T-helper 2 cell treated with Interferon-gamma antibody and Interleukin-4, amounts not matched to agents 100 ng/mL and 5 ng/mL, for 36 hours (primary cell): ENCODE measurements at regions not wholly inside any gene's neighbourhood (a gene's known extent, or its start where the extent isn't known, plus 50 kb on each side); places are given as distances from the start of the nearest gene placed in this dataset.

Experiments used
- intact Hi-C: fragments of 100-400 bp; cut with micrococcal nuclease; formaldehyde crosslinking; loops from one replicate; pipeline ENCODE4 v1.15.1; 2023

DNA sequence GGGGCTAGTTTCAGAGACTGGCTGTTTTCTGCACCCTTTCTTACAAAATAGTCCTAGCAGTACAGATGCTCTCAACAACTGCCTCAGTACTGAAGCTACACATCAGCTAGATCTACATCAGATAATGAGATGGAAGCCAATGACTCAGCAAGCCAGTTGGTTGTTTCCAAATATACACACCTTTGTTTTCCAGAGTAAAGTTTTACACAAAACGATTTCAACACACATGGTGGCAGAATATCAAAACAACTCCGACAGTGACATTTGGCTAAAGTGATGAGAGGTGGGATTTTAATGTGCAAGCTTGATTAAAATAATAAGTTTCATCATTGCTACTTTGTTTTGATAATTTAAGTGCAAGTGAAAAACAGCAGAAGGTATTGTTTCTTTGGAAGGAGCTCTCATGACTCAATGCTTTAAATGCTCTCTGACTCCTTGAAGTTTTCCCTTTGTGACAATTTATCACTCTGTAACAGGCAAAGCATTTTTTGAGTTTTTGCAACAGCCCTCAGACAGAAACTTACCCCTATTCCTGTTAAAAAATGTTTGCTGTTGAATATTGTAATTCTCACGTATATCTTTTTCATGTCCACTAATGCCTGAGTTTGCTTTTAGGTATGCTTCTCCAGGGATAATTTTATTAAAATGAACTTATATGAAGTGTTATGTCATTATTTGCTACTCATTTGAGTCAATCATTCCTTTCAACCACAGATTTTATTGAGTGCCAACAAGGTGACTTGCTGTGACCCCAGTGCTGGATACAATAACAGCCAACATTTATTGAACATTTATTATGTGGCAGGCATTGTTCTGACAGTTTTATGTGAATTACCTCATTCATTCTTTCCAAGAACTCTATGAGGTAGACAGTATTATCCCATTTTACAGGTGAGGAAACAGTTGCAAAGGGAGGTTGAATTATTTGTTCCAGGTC, 882.0 kb downstream of the TFAP2A start:
- intact Hi-C loops = no loop called here

DNA sequence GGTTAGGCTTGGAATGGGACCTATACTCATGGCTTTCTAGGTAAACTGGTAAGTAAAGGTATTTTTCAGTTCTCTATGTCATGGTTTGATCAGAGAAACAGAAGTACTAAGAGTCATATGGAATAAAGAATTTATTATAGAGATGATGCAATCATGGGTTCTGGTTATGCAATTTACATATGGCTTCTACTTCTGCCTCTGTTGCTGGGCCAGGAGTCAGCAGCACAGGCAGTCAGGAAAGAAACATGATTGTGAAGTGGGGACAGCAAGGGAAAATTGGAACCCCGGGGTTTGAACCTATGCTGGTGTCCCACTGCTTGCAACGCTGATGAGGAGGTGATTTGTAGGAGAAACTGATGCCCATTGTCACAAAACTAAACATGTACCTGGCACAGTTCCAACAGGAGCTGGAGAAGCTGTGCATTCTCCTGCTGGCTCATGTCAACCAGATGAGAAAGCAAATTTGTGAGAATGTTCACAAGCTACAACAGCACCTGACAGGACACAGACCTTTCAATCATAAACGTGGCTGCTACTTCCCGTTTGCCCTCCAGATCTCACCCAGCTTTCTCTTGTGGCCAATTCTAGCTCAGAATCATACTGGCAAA, 887.1 kb downstream of the TFAP2A start:
- intact Hi-C loops = no loop called here

DNA sequence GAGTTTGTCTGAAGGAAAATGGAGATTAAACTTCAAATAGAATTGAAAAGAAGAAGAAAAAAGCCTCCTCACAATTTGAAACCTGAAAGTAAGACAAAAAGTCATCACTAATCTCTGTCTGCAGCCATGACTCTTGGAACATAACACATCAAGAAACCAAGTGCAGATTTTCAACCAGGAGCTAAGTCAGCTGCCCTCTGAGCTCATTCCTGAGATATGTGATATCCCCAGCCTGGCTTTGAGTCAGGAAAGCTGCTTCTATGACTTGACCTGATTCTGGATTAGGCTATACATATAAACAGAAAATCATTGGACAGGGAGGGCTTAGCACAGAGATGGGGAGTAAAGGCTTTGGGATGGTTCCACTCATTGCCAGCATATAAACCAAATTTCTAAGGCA, 891.4 kb downstream of the TFAP2A start:
- intact Hi-C loops = no loop called here

DNA sequence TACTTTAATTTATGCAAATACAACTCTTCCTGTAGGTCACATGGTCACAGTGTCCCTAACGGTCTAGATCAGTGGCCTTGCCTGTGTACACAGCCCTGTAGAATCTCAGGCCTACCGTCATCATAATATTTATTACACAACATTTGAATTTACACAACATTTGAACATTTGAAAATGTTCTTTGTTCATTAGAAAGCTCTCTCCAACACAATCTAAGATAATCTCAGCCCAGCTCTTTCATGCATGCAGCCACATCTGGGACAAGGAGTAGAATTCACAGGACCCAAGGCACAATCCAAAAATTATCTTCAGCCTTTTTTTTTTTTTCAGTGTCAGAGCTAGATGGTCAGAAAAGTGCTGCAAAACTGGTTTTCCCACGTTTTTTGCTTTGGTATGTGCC, 892.8 kb downstream of the TFAP2A start:
- intact Hi-C loops = no loop called here

DNA sequence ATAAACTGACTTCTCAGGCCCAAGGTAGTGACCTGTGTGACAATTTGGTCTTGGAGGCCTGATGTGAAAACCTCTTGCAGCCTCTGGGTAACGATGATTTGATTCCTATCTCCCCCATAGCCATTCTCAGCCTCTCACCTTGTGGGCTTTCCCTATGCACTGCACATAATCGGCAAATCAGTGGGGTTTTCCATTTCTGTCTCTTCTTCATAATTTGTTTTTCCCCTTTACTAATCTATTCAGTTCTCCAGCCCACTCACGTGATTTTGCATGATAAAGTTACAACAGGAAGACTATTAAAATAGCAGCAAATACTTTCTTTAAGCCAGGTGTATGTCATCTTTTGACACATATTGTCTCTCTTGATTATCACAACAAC, 893.7 kb downstream of the TFAP2A start:
- intact Hi-C loops = no loop called here

DNA sequence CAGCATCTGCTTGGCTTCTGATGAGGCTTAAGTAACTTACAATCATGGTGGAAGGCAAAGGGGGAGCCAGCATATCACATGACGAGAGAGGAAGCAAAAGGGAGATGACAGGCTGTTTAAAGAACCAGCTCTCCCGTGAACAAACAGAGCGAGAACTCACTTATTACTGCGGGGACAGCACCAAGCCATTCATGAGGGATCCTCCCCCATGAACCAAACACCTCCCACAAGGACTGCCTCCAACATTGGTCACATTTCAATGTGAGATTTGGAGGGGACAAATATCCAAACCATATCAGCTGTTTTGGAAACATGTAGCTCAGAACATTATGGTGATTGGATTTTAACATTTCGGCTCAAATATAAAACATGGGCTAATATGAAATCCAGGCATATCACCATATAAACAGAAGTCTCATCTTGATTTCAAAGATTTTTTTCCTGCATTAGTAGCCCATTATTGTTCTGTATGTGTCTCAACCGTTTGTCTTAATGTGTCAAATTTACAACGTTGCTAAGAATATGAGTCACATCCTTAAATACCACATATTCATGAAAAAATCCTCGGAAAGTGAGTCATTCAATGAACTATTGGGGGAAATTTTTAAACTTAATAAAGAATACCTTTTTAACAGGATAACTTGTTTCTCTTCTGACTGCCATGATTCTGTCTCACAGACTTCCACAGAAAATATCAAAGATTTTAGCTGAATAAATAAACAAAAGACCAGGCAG, 894.3 kb downstream of the TFAP2A start:
- intact Hi-C loops = no loop called here

DNA sequence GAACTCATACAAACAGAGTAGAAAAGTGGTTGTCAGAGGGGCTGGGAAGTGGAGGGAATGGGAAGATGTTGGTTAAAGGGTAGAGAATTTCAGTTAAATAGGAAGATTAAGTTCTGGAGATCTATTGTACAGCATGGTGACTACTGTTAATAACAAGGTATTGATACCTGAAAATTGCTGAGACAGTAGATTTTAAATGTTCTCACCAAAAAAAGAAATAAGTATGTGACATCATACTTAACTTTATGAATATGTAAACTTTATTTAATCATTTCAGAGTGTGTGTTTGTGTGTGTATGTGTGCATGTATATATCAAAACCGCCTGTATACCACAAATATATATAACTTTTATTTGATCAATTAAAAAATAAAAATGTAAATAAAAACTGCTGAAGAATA, 896.4 kb downstream of the TFAP2A start:
- intact Hi-C loops = no loop called here

DNA sequence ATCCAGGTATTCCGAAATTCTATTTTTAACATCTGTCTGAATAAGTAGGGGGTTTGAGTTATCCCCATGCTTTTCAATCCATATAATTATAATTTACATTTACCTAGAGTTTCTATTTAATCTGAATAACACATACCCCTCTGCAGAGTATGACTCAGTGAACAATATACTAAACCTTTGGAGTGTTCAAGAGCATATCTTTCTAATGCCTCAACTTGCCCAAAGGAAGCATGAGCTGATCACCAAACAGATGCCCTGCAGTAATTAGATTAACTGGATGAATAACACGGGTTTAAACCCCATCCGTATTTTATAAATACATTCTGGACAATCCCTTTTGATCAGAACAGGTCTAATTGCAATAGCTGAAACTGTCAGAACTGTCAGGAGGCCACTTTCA, 897.1 kb downstream of the TFAP2A start:
- intact Hi-C loops = no loop called here

DNA sequence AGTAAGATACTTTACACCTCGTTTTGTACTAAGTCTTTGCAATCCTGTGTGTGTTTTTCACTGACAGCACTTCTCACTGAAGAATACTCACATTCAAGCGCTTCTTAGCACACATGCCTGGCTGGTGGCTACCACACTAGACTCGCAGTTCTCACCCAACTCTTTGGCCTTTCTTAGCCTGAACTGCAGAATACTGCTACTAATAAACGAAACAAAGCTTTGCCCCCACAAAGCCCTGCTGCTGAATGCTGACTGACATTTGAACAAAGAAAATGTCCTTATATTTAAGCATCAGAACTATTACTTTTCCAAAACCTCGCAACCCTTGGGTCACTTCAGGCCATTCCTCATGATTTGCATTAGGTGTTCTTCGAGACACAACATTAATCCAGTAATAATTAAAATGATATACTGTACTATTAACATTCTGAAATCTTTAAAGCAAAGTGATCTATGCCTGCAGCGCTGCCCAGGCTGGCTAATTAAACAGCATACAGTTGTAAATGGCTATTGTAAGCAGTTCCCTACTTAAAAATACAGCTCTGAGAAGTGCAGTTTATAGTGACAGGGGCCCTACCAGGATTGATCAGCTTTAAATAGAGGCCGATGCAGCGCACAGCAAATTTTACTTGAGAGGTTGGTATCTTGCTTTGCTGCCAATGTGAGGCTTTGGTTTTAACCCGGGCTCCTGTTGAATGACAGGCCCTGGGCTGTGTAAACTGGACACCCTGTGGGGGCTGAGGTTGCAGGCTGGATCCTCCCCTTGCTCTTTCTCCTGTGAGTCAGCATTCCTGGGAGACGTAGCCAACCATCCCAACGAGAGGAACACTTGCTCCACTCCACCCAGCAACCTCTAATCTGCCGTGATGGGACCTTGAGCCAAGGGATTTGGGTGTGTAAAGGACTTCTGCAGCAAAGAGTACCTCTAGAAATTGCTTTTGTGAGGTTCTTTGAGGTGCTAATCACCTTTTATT, 899.0 kb downstream of the TFAP2A start:
- intact Hi-C loops = no loop called here

DNA sequence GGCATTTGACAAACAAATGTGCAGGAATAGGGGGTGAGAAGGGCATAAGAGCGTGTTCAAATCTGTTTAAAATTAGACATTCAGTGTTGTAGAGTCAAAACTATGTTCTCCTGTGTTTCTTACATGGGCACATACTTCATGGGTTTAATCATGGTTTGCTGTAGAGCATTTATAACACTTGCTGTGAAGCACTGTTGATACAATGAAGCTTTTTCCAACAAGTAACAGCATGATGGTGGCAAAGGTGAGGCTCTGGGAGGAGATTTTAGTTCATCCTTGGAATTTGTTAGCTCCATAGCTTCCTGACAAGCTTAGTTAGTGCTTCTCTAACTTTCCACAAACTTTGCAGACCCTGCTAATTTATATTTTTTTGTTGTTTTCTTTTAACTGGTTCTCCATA, 900.7 kb downstream of the TFAP2A start:
- intact Hi-C loops = no loop called here

DNA sequence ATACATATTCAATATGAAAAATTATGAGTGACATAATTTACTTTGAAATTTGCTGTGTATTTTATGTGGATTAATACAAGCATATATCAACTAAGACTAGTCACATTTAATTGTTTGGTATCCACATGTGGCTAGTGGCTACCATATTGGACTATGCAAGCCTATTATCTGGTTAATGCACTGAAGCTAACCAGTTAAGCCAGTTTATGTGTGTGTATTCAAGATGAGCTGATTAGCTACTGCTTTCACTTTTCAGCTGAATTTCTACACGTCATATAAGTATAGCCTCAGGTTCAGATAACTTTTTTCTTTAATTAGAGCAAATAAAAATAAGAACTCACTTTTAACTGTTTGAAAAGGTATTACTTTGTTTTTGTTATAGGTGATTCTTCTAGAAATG, 903.7 kb downstream of the TFAP2A start:
- intact Hi-C loops = no loop called here

DNA sequence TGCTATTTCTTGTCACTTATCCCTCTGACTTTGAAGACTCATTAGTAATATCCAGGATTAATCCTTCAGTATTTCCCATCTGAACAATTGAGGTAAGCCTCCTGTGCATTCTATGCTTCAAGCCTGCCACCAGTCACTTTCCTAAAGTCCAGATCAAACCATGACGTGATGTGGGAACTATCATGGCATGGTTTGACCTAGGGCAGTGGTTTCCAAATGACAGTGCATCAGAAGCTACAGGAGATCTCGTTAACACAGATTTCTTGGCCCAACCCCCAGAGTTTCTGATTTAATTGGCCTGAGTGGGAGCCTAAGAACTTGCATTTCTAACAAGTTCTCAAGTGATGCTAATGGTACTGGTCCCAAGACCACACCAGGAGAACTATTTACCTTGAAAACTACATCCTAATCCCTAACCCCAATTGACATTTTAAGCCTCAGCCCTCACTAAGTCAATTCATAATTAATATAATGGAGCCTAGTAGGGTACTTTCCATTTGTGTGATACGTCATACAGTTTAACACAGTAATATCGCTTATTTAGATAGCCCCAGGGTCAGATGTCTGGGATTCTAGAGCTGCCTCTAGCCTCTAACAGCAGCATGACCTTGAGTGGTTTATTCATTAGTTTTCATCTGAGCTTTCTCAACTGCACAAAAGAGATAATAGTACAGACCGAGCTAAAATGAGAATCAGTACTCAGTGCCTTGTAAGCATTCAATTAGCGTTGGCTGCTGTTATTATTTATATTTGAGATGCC, 907.6 kb downstream of the TFAP2A start:
- intact Hi-C loops = no loop called here

DNA sequence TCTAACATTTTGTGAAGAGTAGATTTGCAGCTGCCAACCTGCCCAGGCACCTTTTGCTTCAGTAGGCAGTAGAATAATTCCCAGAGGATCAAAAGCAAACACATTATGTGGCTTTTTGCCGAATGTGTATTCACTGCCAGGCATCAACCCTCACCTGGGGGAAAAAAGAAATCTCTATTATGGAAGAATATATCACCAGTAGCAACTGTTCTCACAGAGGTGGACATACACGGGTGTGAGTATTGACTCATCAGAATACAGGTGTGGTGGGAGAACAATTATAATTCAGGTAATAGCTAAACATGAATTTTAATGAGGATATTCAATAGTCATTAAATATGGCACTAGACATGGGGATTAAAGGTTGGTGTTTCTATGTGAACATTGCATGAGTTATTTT, 910.7 kb downstream of the TFAP2A start:
- intact Hi-C loops = no loop called here

DNA sequence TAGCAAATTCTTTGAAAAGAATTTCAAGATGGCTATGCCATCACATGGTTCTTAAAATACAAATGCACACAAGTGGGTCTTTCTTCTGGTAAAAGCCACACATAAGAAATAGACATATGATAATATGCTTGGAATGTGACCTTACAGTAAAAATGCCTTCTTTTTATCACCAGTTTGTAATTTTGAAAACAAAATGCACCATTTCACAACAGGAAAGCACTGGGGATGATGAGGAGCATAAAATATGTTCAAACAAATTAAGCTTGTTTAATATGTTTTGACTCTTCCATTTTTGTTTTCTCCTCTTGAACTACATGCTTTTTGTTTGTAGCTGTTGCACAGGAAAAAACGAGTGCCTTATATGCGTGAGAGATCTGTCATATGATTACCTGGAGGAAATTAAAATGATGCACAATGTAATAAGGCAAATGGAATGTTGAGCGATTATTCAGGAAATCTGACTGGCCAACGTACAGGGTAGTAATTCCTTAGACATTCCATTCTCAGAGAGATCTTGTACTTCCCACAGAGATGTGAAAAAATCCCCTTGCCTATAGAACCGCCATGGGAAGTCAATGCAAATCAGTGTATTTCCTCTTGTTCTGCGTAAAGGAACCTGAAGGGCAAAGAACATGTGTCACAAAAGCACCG, 911.6 kb downstream of the TFAP2A start:
- intact Hi-C loops = no loop called here

DNA sequence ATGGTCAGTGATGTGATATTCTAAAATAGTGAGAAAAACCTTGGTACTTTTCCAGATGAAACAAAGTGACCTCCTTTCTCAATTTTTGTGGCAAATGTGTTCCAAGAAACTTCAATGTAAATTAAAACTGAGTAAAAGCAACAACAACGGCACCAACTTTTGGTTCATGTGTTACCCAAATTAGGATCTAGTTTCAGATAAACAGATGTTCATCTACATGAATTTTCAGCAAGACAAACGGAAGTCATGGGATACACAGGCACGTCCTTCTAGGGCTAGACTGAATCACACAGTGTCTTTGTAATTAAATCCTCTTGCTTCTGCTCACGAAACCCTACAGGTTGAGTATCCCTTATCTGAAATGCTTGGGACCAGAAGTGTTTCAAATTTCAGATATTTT, 915.2 kb downstream of the TFAP2A start:
- intact Hi-C loops = no loop called here

DNA sequence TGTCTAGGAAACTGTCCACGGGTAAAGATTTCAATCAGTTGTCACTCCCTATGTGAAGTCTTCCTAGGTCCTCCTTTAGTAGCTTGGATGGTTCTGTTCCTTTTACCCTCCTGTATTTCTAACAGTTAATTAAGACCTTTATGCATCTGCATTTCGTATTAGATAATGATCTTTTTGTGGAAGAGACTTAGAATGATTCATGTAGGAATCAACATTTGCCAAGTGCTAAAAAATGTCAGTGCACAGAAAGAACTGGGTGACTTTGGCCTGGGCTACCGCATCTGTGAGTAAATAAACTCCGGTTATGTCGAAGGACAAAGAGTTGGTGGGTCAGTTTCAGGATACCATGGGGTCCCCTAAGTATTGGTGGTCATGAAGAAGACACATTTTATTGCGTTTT, 918.0 kb downstream of the TFAP2A start:
- intact Hi-C loops = no loop called here

DNA sequence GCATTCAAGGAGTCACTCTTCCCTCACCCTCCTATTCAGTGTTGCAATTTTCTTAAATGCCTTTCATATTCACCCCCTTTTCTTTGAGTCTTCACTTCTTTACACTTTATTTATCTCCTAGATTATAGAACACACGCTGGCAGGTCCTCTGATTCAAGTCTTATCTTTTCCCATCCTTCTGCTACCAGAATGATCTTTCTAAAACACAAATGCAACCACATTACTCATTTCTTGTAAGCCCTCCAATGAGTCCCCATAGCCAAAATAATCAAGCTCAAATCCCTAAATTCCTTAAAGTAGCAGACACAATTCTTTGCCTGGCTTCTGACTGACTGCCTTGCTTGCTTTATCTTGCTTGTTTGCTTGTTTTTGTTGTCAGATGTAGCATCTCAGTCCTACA, 920.0 kb downstream of the TFAP2A start:
- intact Hi-C loops = no loop called here

DNA sequence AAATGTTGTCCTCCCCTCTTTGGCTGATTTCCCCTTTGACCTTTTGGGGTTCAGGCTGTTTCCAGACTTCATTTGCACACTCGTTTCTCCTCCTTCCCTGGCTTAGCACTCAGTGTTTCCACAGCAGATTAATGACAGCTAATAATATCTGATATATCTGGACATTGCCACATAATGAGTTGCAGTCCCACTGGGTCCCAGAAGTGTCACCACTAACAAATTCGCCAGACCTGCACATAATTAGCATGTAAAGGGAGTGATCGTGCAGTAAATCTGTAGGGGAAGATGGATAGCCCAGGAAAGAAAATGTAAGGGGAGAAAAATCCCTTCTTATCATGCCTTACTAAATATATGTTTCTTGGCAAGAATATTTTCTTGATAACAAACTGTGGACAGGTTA, 922.1 kb downstream of the TFAP2A start:
- intact Hi-C loops = no loop called here

DNA sequence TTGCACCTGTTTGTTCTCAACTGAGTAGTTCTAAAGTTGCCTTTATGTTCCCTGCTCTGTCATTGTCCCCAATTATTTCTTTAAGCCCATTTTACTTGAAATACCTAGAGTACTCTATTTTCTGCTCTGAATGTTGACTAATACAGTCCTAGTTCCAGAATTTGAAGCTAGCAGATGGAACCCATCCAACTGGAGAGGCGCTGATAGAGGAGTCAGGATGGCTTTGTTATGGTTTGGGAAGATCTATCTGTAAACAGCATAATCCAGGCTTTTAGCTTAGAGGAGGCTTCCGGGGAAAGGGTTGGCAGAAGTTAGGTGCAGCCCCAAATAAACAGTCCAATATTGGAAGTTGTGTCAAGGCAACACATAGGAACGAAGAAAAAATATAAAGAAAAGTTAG, 927.7 kb downstream of the TFAP2A start:
- intact Hi-C loops = no loop called here

DNA sequence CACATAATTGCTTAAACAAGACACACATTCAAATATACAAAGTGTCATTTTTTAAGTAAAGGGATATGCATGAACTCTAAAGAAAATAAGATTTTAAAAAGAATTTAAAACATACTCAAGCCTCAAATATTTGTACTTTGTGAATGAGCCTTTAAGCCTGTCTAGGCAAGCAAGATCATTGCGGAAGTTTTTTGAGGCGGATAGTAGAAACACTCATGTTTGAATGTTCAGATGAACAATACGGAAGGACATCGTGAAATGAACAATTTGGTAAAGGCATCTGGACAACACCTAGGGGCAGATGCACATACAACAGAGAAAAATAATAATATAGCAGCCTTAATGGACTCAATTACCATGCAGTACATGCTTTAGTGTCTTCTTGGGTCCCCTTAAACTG, 928.9 kb downstream of the TFAP2A start:
- intact Hi-C loops = no loop called here
